ENCODE measurements at regions not wholly inside any gene's neighbourhood (a gene's known extent, or its start where the extent isn't known, plus 50 kb on each side); places are given as distances from the start of the nearest gene placed in this dataset.

DNA sequence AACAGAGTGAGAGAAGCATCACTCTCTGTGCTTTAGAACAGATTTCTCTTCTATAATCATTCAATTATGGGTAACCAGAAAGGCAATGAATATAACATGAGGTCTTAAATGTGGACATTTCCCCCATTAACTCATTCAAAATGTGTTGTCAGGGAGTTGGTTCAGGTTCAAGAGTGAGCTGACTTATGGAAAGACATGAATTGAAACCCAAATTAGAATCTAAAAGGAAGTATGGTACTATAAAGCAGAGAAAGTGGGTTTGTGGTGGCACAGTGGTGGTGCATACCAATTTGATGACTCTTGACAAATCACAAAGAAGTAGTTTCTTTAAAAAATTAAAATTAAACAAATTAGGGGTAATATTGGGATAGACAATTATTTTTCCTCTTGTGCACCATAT, 114.6 kb upstream of the MEOX2 start:
- TF ChIP-seq, protein P1, sequence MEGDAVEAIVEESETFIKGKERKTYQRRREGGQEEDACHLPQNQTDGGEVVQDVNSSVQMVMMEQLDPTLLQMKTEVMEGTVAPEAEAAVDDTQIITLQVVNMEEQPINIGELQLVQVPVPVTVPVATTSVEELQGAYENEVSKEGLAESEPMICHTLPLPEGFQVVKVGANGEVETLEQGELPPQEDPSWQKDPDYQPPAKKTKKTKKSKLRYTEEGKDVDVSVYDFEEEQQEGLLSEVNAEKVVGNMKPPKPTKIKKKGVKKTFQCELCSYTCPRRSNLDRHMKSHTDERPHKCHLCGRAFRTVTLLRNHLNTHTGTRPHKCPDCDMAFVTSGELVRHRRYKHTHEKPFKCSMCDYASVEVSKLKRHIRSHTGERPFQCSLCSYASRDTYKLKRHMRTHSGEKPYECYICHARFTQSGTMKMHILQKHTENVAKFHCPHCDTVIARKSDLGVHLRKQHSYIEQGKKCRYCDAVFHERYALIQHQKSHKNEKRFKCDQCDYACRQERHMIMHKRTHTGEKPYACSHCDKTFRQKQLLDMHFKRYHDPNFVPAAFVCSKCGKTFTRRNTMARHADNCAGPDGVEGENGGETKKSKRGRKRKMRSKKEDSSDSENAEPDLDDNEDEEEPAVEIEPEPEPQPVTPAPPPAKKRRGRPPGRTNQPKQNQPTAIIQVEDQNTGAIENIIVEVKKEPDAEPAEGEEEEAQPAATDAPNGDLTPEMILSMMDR (IDR thresholded peaks at IDR 0.05) = no peak
- no peak for TF ChIP-seq POLR2A (IDR thresholded peaks at IDR 0.05)
